ENCODE measurements at regions not wholly inside any gene's neighbourhood (a gene's known extent, or its start where the extent isn't known, plus 50 kb on each side); places are given as distances from the start of the nearest gene placed in this dataset.
A peak's percentile ranks its signal among the peaks of the same experiment; 100 is the strongest.

DNA sequence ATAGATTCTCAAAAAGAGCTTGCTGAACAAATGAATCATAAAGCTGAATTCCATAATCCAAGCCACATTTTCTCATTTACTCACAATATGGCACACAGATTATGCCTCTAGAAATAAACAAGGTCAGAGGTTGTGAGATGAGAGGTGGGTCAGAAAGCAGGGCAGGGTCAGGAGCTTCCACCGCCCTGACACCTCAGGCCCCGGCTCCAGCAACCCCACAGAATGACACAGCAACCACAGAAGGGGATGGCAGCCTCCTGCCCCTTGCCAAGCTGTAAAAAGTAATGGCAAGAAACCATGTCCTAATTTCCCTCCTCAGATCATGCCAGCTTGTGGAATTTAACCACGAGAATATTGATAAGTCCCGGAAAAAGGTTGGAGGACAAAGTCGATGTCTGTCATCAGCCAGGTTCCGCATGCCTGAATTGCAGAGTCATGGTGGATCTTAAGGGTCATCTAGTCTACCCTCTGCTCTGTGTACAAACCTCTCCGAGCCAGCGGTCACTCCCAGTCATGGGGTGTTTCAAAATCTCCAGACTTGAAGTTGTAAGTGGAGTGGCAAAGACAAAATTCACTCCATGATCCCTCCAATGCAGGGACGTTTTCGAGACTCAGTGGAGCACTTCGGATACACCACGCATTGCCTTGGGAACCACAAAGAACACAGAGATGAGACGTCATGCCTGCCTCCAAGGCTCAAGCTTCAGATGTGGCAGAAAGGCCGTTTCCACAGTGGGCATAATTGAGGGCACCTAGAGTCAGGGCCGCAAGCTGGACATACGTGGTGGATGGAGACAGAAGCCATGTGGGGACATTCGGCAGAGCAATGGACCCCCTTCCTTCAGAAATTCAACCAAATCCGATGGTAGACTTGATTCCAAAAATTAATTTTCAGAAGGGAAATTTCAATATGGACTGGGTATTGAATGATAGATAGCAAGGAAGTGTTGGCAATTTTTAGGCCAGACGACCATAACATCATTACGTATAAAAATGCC, 254.0 kb downstream of the TOMM20 start (continued):
- TF ChIP-seq, protein P1, sequence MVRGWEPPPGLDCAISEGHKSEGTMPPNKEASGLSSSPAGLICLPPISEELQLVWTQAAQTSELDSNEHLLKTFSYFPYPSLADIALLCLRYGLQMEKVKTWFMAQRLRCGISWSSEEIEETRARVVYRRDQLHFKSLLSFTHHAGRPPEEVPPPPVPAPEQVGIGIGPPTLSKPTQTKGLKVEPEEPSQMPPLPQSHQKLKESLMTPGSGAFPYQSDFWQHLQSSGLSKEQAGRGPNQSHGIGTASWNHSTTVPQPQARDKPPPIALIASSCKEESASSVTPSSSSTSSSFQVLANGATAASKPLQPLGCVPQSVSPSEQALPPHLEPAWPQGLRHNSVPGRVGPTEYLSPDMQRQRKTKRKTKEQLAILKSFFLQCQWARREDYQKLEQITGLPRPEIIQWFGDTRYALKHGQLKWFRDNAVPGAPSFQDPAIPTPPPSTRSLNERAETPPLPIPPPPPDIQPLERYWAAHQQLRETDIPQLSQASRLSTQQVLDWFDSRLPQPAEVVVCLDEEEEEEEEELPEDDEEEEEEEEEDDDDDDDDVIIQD (CRISPR knock-in tag; IDR thresholded peaks at IDR 0.05): peak; percentile 89
- no peak for TF ChIP-seq ETS2 (tag; IDR thresholded peaks at IDR 0.05; ENCODE audit: borderline replicate concordance, poor library complexity, severe bottlenecking)
- peak; percentile 68; the same call in 1 of the 2 replicates for TF ChIP-seq ZNF12 (CRISPR knock-in tag; IDR thresholded peaks at IDR 0.05)
- peak; percentile 96 for TF ChIP-seq ZNF175 (CRISPR knock-in tag; IDR thresholded peaks at IDR 0.05; ENCODE audit: low read depth)
- TF ChIP-seq BRCA1 (IDR thresholded peaks at IDR 0.05): no peak
- TF ChIP-seq BRCA1 (CRISPR knock-in tag; IDR thresholded peaks at IDR 0.05): no peak
- TF ChIP-seq FOXA1 (IDR thresholded peaks at IDR 0.05; ENCODE audit: borderline replicate concordance): no peak
- peak; percentile 96 for TF ChIP-seq BACH1 (tag; IDR thresholded peaks at IDR 0.05)
- TF ChIP-seq PHB2 (IDR thresholded peaks at IDR 0.05; ENCODE audit: low read depth): no peak
- peak; percentile 97 for TF ChIP-seq C11orf30 (IDR thresholded peaks at IDR 0.05; ENCODE audit: low read depth)
- no peak for TF ChIP-seq BRF2 (IDR thresholded peaks at IDR 0.05; ENCODE audit: borderline replicate concordance, insufficient read depth, insufficient read length)
- no peak for TF ChIP-seq DACH1 (IDR thresholded peaks at IDR 0.05; ENCODE audit: partially characterized antibody)
- TF ChIP-seq ZFP30 (CRISPR knock-in tag; IDR thresholded peaks at IDR 0.05; ENCODE audit: borderline replicate concordance): no peak
- TF ChIP-seq, protein P2, sequence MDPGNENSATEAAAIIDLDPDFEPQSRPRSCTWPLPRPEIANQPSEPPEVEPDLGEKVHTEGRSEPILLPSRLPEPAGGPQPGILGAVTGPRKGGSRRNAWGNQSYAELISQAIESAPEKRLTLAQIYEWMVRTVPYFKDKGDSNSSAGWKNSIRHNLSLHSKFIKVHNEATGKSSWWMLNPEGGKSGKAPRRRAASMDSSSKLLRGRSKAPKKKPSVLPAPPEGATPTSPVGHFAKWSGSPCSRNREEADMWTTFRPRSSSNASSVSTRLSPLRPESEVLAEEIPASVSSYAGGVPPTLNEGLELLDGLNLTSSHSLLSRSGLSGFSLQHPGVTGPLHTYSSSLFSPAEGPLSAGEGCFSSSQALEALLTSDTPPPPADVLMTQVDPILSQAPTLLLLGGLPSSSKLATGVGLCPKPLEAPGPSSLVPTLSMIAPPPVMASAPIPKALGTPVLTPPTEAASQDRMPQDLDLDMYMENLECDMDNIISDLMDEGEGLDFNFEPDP (CRISPR knock-in tag; IDR thresholded peaks at IDR 0.05): 0 out of 2 replicates have a peak, but pooled peaks have one; percentile 53
- TF ChIP-seq ARID4B (CRISPR knock-in tag; IDR thresholded peaks at IDR 0.05): 0 out of 2 replicates have a peak, but pooled peaks have one; percentile 46
- peak; percentile 86 for TF ChIP-seq HIVEP1 (CRISPR knock-in tag; IDR thresholded peaks at IDR 0.05)
- TF ChIP-seq, protein P3, sequence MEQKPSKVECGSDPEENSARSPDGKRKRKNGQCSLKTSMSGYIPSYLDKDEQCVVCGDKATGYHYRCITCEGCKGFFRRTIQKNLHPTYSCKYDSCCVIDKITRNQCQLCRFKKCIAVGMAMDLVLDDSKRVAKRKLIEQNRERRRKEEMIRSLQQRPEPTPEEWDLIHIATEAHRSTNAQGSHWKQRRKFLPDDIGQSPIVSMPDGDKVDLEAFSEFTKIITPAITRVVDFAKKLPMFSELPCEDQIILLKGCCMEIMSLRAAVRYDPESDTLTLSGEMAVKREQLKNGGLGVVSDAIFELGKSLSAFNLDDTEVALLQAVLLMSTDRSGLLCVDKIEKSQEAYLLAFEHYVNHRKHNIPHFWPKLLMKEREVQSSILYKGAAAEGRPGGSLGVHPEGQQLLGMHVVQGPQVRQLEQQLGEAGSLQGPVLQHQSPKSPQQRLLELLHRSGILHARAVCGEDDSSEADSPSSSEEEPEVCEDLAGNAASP (IDR thresholded peaks at IDR 0.05): no peak

All from K562 (cell line).